ENCODE measurements at regions not wholly inside any gene's neighbourhood (a gene's known extent, or its start where the extent isn't known, plus 50 kb on each side); places are given as distances from the start of the nearest gene placed in this dataset.

- Histone ChIP-seq H3K4me3 (ENCODE audit: low read depth, low read length) (no peak overlapping the region), H3K36me3 (ENCODE audit: control insufficient read depth in 2 of 2, insufficient read depth in 1 of 2, low read length in 2 of 2) (no peaks in the 10 kb centered on the region), H3K9me3 (ENCODE audit: control insufficient read depth, insufficient read depth, low read depth, low read length) (no peaks in the 10 kb centered on the region), H3K4me1 (ENCODE audit: control insufficient read depth, insufficient read depth, low read length) (no peaks in the 10 kb centered on the region), H3K27ac (ENCODE audit: extremely low read depth, low read depth, low read length) (no peak overlapping the region)
- TF ChIP-seq CTCF (tag by site-specific recombination; IDR thresholded peaks at IDR 0.05) = no peak
- TF ChIP-seq ZFHX2 (tag by site-specific recombination; conservative IDR thresholded peaks at IDR 0.05) = no peak
- TF ChIP-seq PBX3 (CRISPR knock-in tag; IDR thresholded peaks at IDR 0.05) = no peak
- no peak for TF ChIP-seq ZSCAN16 (tag by site-specific recombination; IDR thresholded peaks at IDR 0.05)
- TF ChIP-seq KLF9 (tag by site-specific recombination; IDR thresholded peaks at IDR 0.05; ENCODE audit: low read depth) = no peak
- TF ChIP-seq ZFP41 (tag by site-specific recombination; IDR thresholded peaks at IDR 0.05; ENCODE audit: borderline replicate concordance) = no peak
- TF ChIP-seq GLIS1 (tag by site-specific recombination; IDR thresholded peaks at IDR 0.05) = no peak
- no peak for TF ChIP-seq ZNF596 (tag by site-specific recombination; IDR thresholded peaks at IDR 0.05)
- TF ChIP-seq REPIN1 (tag by site-specific recombination; IDR thresholded peaks at IDR 0.05; ENCODE audit: low read depth) = no peak
- no peak for TF ChIP-seq ZNF148 (tag by site-specific recombination; IDR thresholded peaks at IDR 0.05; ENCODE audit: borderline replicate concordance)
- TF ChIP-seq ZNF664 (tag by site-specific recombination; IDR thresholded peaks at IDR 0.05) = no peak
- ChIA-PET POLR2A (no interaction called here), CTCF (no interaction called here)
Measured at GRCh38 chr20:6892724-6893123, 125.2 kb downstream of the BMP2 start.

GRCh38 chr20:6898928-6899327, 131.4 kb downstream of the BMP2 start:
- ChIA-PET CTCF (interaction anchor here (0.6 to 1.0 kb wide), 2 partner anchors 67 to 106 kb away, joined by 4 to 5 read pairs; no protein-coding TSS in a partner anchor), POLR2A (no interaction called here)
- no peak overlapping the region for H3K27ac ChIP-seq (ENCODE audit: extremely low read depth, low read depth, low read length)
- no peaks in the 10 kb centered on the region for H3K9me3 ChIP-seq (ENCODE audit: control insufficient read depth, insufficient read depth, low read depth, low read length)
- TF ChIP-seq SCRT1 (tag by site-specific recombination; IDR thresholded peaks at IDR 0.05; ENCODE audit: borderline replicate concordance) (no peak), ZNF404 (tag by site-specific recombination; IDR thresholded peaks at IDR 0.05) (no peak), ZNF704 (tag by site-specific recombination; IDR thresholded peaks at IDR 0.05) (no peak), ZNF221 (tag by site-specific recombination; IDR thresholded peaks at IDR 0.05; ENCODE audit: borderline replicate concordance) (no peak), BCL6B (tag by site-specific recombination; IDR thresholded peaks at IDR 0.05) (no peak), ZNF76 (tag by site-specific recombination; IDR thresholded peaks at IDR 0.05; ENCODE audit: borderline replicate concordance, low read depth) (no peak), MEIS1 (CRISPR knock-in tag; IDR thresholded peaks at IDR 0.05; ENCODE audit: borderline replicate concordance) (no peak), ZNF501 (tag by site-specific recombination; IDR thresholded peaks at IDR 0.05) (no peak), ZNF37A (tag by site-specific recombination; IDR thresholded peaks at IDR 0.05) (no peak), TCF7L2 (IDR thresholded peaks at IDR 0.05; ENCODE audit: borderline replicate concordance, low read depth, low read length) (no peak), GLIS1 (tag by site-specific recombination; IDR thresholded peaks at IDR 0.05) (no peak), BCL11B (tag by site-specific recombination; IDR thresholded peaks at IDR 0.05; ENCODE audit: low read depth) (no peak), SETDB1 (IDR thresholded peaks at IDR 0.05; ENCODE audit: insufficient read length, low read length) (no peak)
- no peaks in the 10 kb centered on the region for H3K36me3 ChIP-seq (ENCODE audit: control insufficient read depth in 2 of 2, insufficient read depth in 1 of 2, low read length in 2 of 2)
- no peaks in the 10 kb centered on the region for H3K4me1 ChIP-seq (ENCODE audit: control insufficient read depth, insufficient read depth, low read length)
- no peak overlapping the region for H3K4me3 ChIP-seq (ENCODE audit: low read depth, low read length)
